Activated CD4-positive, alpha-beta T cell treated with anti-CD3 and anti-CD28 coated beads, Interleukin-2, Interleukin-6, amounts not matched to agents 100 ng/mL and 50 ng/mL, durations not matched to agents 16 hours and 8 hours (primary cell): ENCODE measurements at regions not wholly inside any gene's neighbourhood (a gene's known extent, or its start where the extent isn't known, plus 50 kb on each side); places are given as distances from the start of the nearest gene placed in this dataset.

Experiments
- DNase-seq: peaks from one replicate; pipeline ENCODE4 v3.0.0-alpha.2; 2020

DNA sequence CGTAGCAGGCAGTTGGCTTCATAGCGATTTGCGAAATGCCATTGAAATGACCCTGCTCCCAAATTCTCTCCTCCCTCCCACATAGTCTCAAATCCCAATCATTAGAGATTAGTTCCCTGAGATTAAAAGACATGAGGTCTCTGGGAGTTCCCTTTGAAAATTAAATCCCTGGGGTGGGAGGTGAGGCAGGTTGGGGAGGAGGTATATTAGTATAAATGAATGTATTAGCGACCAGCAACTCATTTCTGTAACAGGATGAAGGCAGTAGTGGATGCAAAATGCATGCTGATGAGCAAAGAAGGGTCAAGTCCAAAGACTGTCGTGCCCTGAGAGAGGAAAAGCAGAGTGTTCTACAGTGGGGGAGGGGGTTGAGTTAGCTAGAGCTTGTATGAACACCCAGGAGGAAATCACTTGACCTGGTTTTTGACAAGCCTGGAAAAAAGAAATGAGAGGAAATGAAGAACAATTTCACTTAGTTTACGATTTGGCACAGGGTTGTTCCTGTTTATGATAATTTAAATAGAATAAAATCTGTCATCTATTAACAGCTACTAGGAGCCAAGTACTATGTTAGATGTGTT lies 79.6 kb upstream of the MTPN start:
- no peak for DNase-seq

DNA sequence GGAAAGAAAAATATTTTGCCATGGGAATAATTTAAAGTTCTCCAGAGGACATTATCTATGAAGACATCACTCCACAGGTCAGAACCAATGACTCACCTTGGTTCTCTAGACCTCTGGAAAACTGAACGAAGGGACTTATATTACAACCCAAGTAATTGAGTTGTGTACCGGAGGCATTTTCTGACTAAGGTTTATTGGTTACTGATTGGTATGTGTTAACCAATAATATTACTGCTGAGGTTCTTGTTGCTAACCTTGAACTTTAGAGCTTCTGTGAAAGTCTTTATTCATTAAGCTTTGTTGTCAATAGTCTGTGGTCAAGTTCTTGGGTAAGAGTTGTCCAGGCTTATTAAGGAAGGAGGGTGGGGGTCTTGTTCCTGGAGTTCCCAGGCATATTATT lies 78.1 kb upstream of the MTPN start:
- DNase-seq: no peak

DNA sequence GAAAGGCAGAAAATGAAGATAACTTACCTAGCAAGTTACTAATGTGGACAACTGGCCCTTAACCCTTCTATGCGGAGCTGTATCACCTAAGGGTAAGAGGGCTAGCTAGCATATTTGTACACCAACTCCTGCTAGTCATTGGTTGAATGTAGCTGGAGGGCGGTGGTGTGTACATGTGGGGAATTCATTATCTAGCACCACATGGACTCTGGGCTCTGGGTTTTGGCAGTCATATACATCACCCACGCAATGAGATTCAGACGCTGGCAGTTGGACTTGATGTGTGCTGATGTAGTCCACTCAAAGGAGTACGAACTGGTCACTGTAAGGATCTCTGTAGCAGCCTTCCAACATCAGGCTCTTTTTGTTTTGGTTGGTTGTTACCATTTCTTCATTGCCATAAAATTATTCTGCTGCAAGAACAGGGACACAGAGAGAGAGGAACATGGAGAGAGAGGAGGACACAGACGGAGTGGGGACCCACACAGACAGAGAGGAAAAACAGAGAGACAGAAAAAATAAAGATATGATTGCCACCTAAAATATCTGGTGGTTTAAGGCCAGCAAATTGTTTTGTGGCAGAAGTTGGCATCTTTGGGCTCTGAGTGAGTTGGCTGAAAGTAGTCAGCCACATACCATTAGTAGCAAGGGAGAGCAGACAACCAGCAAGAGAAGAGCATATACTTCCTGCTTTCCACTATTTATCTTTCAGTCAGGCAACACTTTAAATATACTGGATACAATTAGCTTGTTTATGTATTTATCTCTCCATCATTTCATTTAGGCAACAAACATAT lies 76.7 kb upstream of the MTPN start:
- no peak for DNase-seq

DNA sequence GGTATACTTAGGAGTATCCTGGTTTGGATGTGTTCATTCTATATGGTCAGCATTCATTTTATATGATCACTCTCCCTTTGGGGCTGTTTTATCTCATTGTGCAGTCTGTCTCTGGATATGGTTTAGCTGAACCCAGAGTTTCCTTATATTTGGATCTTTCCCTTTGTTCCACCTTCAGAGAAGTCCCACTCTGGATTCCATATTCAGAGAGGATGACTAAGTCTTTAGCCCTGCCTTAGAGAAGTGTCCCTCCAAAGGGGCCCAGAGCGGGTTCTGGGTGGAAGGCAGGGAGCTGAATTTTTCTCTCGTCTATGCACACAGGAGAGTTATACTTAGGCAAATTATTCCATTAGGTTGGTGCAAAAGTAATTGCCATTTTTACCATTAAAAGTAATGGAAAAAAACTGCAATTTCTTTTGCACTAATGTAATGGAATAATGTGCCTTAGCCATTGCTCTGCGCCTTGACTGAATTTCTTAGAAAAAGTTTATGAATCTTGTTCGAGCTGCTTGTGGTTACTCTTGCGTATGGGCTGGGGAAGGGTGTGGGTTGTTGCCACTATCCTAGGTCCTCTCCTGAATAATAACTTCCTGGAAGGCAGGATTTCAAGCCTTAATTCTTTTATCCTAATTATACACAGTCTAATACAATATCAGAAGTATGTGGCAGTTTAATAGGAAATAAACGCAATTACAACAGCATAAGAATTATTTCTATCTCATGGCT lies 74.2 kb upstream of the MTPN start:
- DNase-seq: no peak

DNA sequence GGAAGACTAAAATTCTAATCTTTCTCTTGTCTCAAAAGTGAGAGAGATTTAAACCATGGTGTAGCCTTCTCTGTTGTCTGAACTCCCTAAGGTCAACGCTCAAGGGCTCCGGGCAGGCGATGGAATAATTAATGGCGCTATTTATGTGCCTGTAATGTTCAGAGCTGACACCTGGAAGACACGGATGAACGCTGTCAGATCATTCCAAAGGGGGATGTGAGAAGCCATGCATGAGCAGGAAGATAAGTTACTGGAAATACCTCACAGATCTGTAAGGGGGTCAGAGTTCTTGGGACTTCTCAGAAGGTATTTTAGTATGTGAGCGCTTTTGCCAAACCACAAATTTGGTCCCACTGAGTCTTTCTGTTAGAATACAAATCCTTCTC lies 73.3 kb upstream of the MTPN start:
- DNase-seq: no peak

DNA sequence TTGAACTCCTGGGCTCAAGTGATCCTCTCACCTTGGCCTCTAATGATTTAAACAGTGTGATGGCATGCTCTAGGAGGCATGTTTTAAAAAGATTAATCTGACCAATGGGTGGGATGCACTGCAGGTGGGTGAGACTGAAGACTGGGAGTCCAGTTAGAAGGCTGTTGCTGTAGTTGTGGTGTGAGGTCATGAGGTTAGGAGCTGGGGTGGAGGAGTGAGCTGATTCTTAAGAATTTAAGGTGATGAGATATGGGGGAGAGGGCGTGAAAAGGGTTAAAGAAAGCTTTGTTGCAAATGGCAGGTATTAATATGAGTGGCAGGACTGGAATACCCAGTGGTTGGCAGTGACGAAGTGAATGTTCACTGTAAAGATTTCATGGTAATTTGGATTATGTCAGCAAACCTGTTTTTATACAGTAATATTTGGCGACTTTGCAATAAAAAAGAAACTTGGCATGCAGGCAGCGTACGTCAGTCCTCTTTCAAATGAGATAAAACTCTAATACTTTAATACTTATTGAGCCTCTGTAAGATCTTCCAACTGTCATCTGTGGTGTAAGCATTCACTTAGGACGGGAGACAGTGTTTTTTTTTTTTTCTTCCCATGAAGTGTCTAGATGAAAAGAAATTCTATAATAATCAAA lies 72.8 kb upstream of the MTPN start:
- no peak for DNase-seq

DNA sequence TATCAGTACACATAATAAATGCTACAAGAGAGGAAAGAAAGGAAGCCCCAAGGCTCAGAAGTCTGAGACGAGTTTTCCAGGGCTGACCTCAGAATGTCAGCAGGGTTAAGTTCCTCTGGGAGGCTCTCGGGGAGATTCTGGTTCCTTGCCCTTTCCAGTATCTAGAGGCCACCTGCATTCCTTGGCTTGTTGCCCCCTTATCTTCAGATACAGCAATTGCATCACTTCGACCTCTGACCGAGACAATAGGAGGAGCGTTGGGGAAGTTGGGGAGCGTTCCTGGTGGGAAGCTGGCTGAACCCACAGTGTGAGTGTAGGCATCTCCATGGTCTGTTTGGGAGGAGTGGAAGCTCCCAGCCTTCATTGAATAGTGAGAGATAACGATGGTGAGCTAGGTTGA lies 72.0 kb upstream of the MTPN start:
- no peak for DNase-seq

DNA sequence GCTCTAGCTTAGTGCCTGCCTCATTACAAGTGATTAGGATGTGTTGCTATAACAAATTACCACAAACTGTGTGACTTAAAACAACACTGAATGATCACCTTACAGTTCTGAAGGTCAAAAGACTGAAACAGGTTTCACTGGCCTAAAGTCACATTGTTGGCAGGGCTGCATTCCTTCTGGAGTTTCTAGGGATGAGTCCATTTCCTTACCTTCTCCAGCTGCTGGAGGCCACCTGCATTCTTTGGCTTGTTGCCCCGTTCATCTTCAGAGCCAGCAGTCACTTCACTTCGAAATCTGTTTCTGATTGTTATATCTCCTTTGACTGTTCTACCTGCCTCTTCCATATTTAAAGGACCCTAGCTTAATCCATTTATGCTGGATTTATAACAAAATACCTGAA lies 69.4 kb upstream of the MTPN start:
- DNase-seq: no peak

DNA sequence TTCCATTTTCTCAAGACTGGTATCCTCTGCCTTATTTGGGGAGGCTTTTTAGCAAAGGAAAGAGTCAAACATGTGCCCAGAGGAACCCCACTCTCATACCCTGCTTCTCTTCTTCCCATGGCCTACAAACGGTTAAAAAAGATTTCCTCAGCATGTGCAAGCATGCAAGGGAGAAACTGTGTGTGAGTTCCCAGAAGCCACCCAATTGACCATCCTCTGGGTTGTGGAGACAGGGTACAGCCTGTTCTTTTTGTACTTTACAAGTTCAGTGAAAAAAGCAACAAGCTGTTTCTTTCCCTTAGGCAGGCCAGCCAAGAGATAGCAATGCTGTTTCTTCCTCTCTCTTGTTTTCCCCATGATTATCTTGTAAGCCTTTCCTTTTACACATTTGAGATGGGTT lies 68.8 kb upstream of the MTPN start:
- no peak for DNase-seq

DNA sequence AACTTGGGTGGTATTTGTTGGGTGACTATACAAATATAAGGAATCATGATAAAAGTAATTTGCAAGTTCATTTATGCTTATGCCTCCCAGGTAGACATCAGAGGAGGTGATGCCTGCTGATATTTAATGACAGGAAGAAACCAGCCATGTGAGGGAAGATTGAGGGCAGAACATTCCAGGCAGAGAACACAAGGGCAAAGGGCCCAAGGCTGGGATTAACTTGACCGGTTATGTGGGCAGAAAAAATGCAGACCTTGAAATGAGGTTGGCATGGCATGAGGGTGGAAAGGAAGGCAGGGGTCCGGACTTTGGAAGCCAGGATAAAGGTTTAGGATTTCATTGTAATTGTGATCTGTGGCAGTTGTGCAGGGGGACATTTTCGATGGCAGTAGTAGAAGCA lies 68.0 kb upstream of the MTPN start:
- DNase-seq: no peak

DNA sequence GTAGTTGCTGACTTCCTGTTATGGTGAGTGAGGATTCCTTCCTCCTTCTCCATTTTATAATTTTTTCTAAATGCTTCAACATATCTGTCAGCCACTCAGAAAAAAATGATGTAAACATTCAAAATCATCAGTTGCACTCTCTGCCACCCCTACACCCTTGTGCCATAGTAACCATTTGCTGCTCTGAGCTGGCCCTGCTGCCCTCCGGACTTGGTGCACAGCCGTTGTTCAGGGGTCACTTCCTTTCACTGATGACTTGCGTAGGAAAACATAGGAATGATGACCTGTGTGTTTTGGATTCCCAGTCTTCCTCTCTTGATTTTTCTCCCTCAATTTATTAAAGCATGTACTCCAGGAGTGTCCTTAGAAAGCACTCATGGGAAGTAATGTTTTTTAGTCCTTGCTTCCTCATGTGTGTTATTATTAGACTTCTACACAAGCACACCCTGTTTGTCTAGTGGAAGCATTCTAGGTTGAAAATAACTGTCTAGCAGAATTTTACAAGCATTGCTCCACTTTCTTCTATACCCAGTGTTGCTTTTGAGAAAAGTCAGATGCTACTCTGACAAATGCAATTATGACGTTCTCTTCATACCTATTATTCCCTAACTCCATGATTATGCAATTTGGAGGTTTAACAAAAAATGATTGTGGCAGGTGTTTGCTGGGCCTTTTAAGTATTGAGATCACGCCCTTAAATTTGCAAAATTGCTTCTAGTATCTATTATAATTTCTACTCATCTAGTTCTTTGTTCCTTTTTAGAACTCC lies 62.6 kb upstream of the MTPN start:
- no peak for DNase-seq

DNA sequence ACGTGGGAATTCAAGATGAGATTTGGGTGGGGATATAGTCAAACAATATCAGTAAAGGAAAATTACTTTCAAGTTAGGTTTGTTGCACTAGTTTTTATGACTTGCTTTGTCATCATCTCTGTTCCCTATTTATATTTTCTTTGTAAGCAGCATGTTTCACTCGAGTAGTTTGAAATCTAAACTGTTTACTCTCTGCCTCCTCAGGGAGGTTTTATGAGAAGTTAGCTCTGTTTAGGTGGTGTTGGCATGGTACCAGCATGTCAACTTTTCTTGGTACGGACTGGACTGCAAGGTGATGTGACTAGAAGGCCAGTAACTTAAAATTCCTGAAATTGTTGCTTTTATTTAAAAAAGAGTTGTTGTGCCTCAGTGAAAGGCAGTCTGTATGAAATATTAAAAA lies 59.2 kb upstream of the MTPN start:
- no peak for DNase-seq

DNA sequence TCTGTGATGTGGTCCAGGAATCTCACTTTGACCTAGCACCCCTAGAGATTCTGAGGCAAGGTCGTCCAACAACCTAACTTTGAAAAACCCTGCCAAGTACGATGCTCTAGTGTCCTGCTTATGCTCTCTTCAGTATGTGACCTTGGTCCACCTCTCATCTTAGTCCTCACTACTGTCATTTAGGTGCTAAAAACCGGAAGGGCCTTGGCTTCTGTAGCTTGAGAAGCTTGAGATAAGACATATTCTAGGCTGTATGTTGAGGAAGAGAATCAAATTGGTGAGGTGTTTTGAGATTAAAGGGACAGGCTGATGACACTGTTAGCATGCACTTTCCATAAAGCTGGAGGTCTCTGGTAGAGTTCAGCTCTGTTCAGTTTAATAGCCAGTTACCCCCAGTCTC lies 57.0 kb upstream of the MTPN start:
- no peak for DNase-seq

DNA sequence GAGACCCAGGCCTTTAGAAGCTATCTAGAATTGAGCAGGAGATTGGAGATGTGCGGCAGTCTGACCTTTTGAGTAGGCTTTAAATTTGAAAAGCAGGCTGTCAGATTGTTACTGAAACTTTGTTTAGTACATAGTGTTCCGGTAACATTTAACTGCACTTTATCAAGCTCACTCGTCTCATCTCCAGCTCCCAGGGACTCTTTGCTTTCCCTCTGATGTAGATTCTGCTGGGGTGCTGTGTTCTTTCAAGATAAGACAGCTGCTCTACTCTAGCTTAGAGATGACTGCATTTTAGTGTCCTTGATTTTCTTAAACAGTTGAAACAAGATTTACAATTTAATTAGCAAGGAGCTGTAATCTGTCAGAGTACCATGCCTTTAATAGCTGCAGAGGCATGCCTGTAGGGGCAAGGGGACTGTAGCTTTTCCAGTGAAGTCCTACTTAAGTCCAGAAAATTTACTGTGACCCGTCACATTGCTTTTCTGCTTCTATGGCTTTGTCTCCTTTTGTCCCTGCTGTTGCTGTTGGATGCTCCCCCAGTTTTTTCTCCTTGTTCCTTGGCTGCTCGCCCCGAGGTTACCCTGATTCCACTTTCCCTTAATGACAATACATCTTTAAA lies 56.4 kb upstream of the MTPN start:
- peak; percentile 34 for DNase-seq

DNA sequence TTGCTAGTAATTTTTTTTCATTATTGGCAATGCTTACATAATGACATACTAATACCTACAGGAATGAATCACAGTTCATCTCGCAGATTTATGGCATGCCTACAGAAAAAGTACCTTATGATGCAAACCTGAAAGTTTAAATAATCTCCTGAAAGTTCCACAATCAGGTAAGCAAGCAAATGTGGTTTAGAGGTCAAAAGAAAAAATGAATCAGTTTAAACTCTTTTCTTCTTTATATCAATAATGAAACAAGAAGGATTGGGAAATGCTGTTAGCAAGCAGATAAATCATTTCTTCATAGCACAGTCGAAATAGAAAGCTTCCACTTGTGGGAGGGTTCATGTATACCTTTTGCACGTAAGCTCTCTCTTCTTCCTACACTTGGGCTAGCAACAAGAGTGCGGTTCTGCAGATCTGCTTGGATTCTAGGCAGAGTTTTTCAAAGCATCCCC lies 53.7 kb upstream of the MTPN start:
- peak; percentile 79 for DNase-seq

DNA sequence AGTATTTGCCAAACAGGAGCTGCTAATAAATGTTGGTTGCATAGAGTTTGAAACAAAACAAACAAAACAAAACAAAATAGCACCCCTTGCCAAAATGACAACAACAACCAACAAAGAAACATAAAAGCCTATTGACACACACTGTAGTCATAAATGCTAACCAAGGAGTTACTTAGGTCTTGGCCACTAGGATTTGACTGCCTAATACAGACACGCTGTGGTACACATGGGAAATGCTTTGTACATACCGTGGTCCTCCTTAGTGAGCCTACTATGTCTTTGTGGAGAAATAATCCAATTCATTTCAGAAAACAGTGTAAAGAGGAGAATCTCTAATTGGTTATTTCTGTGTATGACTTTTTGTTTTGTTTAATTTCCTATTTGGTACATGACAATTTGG lies 53.2 kb upstream of the MTPN start:
- DNase-seq: peak; percentile 18

DNA sequence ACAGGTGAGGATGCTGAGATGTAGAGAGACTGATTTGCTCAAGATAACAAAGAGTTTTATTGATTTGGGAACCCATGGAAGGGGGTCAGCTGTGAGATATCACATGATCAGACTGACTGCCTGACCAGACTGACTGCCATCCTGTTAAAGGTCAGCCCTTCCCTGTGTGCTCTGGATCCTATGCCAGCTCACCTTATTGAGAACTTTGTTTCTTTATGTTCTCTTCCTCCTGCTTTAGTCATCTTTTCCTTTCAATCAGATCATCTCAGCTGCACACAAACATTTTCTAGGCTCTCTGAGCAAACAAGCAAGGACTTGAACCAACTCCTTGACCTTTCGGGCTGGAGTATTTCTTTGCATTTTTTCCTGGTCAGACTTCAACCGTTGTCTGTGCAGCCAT lies 50.0 kb upstream of the MTPN start:
- no peak for DNase-seq
